Cardiac muscle cell (in vitro differentiated cells and primary cell): ENCODE measurements at regions not wholly inside any gene's neighbourhood (a gene's known extent, or its start where the extent isn't known, plus 50 kb on each side); places are given as distances from the start of the nearest gene placed in this dataset.

Experiments
- DNase-seq, 2 donors: peaks; one replicate each; pipeline versions ENCODE4 v3.0.0 to v3.0.0-alpha.2; 2010 to 2017; ENCODE audit warnings: low read depth in 1 of 2, low spot score in 1 of 2
- H3K27ac ChIP-seq: fragments of 200-600 bp; sonication (generic); 2 replicates; pipeline ENCODE4 v1.5.1; 2016
- H3K27me3 ChIP-seq: fragments of 200-600 bp; sonication (generic); 2 replicates; pipeline ENCODE4 v1.6.0; 2016; ENCODE audit warnings: control low read depth
- H3K36me3 ChIP-seq: fragments of 200-600 bp; sonication (generic); 2 replicates; pipeline ENCODE4 v1.5.1; 2016; ENCODE audit warnings: control low read depth
- H3K4me1 ChIP-seq: fragments of 200-600 bp; sonication (generic); 2 replicates; pipeline ENCODE4 v1.8.1; 2017; ENCODE audit warnings: low read depth, mild to moderate bottlenecking, mixed run types
- H3K4me3 ChIP-seq: fragments of 200-600 bp; sonication (generic); 2 replicates; pipeline ENCODE4 v1.5.1; 2016; ENCODE audit warnings: mild to moderate bottlenecking
- H3K9me3 ChIP-seq: fragments of 200-600 bp; sonication (generic); 2 replicates; pipeline ENCODE4 v1.5.1; 2017; ENCODE audit warnings: low read depth, mild to moderate bottlenecking, control low read depth
- TF ChIP-seq, protein P1 (sequence below): IDR thresholded peaks from 2 replicates; pipeline ENCODE4 v1.5.1; 2012; ENCODE audit warnings: low read depth, mild to moderate bottlenecking, low read length

GRCh38 chr2:181241366-181241765 is 215.8 kb upstream of the ITGA4 start:
- Histone ChIP-seq H3K9me3 (no peaks in the 10 kb centered on the region), H3K27ac (no peak overlapping the region), H3K36me3 (no peaks in the 10 kb centered on the region), H3K4me3 (no peak overlapping the region), H3K27me3 (no peaks in the 10 kb centered on the region), H3K4me1 (no peaks in the 10 kb centered on the region)
- TF ChIP-seq, protein P1, sequence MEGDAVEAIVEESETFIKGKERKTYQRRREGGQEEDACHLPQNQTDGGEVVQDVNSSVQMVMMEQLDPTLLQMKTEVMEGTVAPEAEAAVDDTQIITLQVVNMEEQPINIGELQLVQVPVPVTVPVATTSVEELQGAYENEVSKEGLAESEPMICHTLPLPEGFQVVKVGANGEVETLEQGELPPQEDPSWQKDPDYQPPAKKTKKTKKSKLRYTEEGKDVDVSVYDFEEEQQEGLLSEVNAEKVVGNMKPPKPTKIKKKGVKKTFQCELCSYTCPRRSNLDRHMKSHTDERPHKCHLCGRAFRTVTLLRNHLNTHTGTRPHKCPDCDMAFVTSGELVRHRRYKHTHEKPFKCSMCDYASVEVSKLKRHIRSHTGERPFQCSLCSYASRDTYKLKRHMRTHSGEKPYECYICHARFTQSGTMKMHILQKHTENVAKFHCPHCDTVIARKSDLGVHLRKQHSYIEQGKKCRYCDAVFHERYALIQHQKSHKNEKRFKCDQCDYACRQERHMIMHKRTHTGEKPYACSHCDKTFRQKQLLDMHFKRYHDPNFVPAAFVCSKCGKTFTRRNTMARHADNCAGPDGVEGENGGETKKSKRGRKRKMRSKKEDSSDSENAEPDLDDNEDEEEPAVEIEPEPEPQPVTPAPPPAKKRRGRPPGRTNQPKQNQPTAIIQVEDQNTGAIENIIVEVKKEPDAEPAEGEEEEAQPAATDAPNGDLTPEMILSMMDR = no peak
- no peak for DNase-seq

- TF ChIP-seq, protein P1 = no peak
Measured at GRCh38 chr2:181241797-181242196, 215.4 kb upstream of the ITGA4 start.

DNA sequence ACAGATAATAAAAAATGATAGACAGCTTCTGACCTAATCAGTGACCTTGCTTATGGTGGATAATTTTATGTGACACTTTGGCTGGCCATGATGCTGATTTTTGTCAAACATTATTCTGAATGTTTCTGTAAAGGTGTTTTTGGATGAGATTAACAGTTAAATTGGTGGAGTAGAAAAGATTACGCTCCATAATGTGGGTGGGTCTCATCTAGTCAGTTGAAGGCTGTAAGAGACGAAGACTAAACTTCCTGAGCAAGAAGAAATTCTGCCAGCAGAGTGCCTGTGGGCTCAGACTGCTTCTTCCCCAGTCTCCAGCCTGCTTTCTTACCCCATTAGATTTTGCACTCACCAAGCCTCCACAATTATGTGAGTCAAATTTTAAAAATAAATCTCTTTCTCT is 214.9 kb upstream of the ITGA4 start:
- Histone ChIP-seq H3K36me3 (no peaks in the 10 kb centered on the region), H3K4me1 (no peaks in the 10 kb centered on the region), H3K27ac (no peak overlapping the region), H3K9me3 (no peaks in the 10 kb centered on the region), H3K4me3 (no peak overlapping the region), H3K27me3 (no peaks in the 10 kb centered on the region)
- TF ChIP-seq, protein P1 = no peak
- DNase-seq = no peak

More at GRCh38 chr2:181241797-181242196, 215.4 kb upstream of the ITGA4 start:
- no peaks in the 10 kb centered on the region for H3K36me3 ChIP-seq
- no peak overlapping the region for H3K27ac ChIP-seq
- no peak overlapping the region for H3K4me3 ChIP-seq
- H3K9me3 ChIP-seq = no peaks in the 10 kb centered on the region
- H3K4me1 ChIP-seq = no peaks in the 10 kb centered on the region
- H3K27me3 ChIP-seq = no peaks in the 10 kb centered on the region
- no peak for DNase-seq

- H3K36me3 ChIP-seq = no peaks in the 10 kb centered on the region
- H3K27ac ChIP-seq = no peak overlapping the region
- H3K27me3 ChIP-seq = no peaks in the 10 kb centered on the region
Measured at GRCh38 chr2:181243319-181243718, 213.9 kb upstream of the ITGA4 start.

GRCh38 chr2:181250691-181251090 is 206.5 kb upstream of the ITGA4 start:
- no peak overlapping the region for H3K4me3 ChIP-seq
- no peaks in the 10 kb centered on the region for H3K9me3 ChIP-seq
- no peaks in the 10 kb centered on the region for H3K27me3 ChIP-seq
- TF ChIP-seq, protein P1 = no peak
- no peaks in the 10 kb centered on the region for H3K36me3 ChIP-seq
- no peak overlapping the region for H3K27ac ChIP-seq
- DNase-seq = peak in 1 of 2 donors; percentile 30
- H3K4me1 ChIP-seq = no peaks in the 10 kb centered on the region

More at GRCh38 chr2:181243319-181243718, 213.9 kb upstream of the ITGA4 start:
- no peaks in the 10 kb centered on the region for H3K4me1 ChIP-seq
- H3K9me3 ChIP-seq = no peaks in the 10 kb centered on the region
- H3K4me3 ChIP-seq = no peak overlapping the region
- DNase-seq = no peak
- TF ChIP-seq, protein P1 = no peak
